ENCODE measurements at regions not wholly inside any gene's neighbourhood (a gene's known extent, or its start where the extent isn't known, plus 50 kb on each side); places are given as distances from the start of the nearest gene placed in this dataset.
"Not testable (repeated sequence)": the region's sequence is repeated elsewhere in the genome, so short reads cannot be mapped to it uniquely, and the experiment has no call there.

- no peak for DNase-seq
These were observed 2277.5 kb downstream of the ARAP2 start for GRCh38 chr4:33966808-33967207.

GRCh38 chr4:33974270-33974669, 2270.0 kb downstream of the ARAP2 start:
- DNase-seq, result no peak

GRCh38 chr4:33975995-33976394, 2268.3 kb downstream of the ARAP2 start:
- DNase-seq, result no peak

GRCh38 chr4:33979781-33980180, 2264.5 kb downstream of the ARAP2 start:
- not testable (repeated sequence) for DNase-seq

GRCh38 chr4:33980361-33980760, 2264.0 kb downstream of the ARAP2 start:
- no peak for DNase-seq

- no peak for DNase-seq
These were observed 2254.4 kb downstream of the ARAP2 start for GRCh38 chr4:33989820-33990443.

- DNase-seq, result no peak
These were observed 2248.1 kb downstream of the ARAP2 start for GRCh38 chr4:33996075-33996718.

GRCh38 chr4:33998291-33998690, 2246.0 kb downstream of the ARAP2 start:
- DNase-seq, result no peak

GRCh38 chr4:34000356-34000755, 2244.0 kb downstream of the ARAP2 start:
- no peak for DNase-seq

GRCh38 chr4:34006540-34006939, 2237.8 kb downstream of the ARAP2 start:
- DNase-seq, result not testable (repeated sequence)

GRCh38 chr4:34009951-34010350, 2234.4 kb downstream of the ARAP2 start:
- no peak for DNase-seq

GRCh38 chr4:34010751-34011519, 2233.4 kb downstream of the ARAP2 start:
- no peak for DNase-seq

- DNase-seq, result no peak
These were observed 2209.1 kb downstream of the ARAP2 start for GRCh38 chr4:34035225-34035624.

- no peak for DNase-seq
These were observed 2207.0 kb downstream of the ARAP2 start for GRCh38 chr4:34037280-34037679.

GRCh38 chr4:34039766-34040165, 2204.5 kb downstream of the ARAP2 start:
- DNase-seq, result no peak

- no peak for DNase-seq
These were observed 2201.2 kb downstream of the ARAP2 start for GRCh38 chr4:34043131-34043530.

- DNase-seq, result no peak
These were observed 2197.7 kb downstream of the ARAP2 start for GRCh38 chr4:34046580-34046979.

- no peak for DNase-seq
These were observed 2197.0 kb downstream of the ARAP2 start for GRCh38 chr4:34047363-34047762.

- DNase-seq, result no peak
These were observed 2178.2 kb downstream of the ARAP2 start for GRCh38 chr4:34066126-34066525.

GRCh38 chr4:34091451-34091850, 2152.9 kb downstream of the ARAP2 start:
- no peak for DNase-seq

- DNase-seq, result no peak
These were observed 2150.2 kb downstream of the ARAP2 start for GRCh38 chr4:34094114-34094513.

- DNase-seq, result no peak
These were observed 2139.0 kb downstream of the ARAP2 start for GRCh38 chr4:34105311-34105710.

- DNase-seq, result no peak
These were observed 2135.9 kb downstream of the ARAP2 start for GRCh38 chr4:34108391-34108790.

- DNase-seq, result no peak
These were observed 2131.7 kb downstream of the ARAP2 start for GRCh38 chr4:34112573-34112972.

Measured in right kidney (tissue), 1 donor.